Activated CD4-positive, alpha-beta T cell treated with anti-CD3 and anti-CD28 coated beads for 36 hours (primary cell): ENCODE measurements at regions not wholly inside any gene's neighbourhood (a gene's known extent, or its start where the extent isn't known, plus 50 kb on each side); places are given as distances from the start of the nearest gene placed in this dataset.

Source experiments
- ATAC-seq: fragments of 200-7000 bp; cut with Tn5 transposase; one replicate; pipeline ENCODE4 v1.10.0; 2021; ENCODE audit warnings: mild to moderate bottlenecking, moderate library complexity
- CTCF ChIA-PET: fragments of 350-600 bp; sonication (Branson Sonifier 250); formaldehyde crosslinking; loops from one replicate; lab custom pipeline; 2021; ENCODE audit warnings: antibody characterized with exemption; lab: Charles Lee
- POLR2A ChIA-PET: fragments of 350-600 bp; sonication (Branson Sonifier 250); formaldehyde crosslinking; loops from one replicate; lab custom pipeline; 2021; ENCODE audit warnings: antibody characterized with exemption, inconsistent platforms; lab: Charles Lee
- DNase-seq: peaks from one replicate; pipeline ENCODE4 v3.0.0-alpha.2; 2020
- H3K27ac Mint-ChIP-seq: one replicate; pipeline ENCODE4 v1.8.0; 2021; ENCODE audit warnings: mixed read lengths
- H3K27me3 Mint-ChIP-seq: one replicate; pipeline ENCODE4 v1.8.0; 2021; ENCODE audit warnings: mixed read lengths
- H3K36me3 Mint-ChIP-seq: one replicate; pipeline ENCODE4 v1.8.0; 2021; ENCODE audit warnings: low read depth, mixed read lengths
- H3K4me1 Mint-ChIP-seq: one replicate; pipeline ENCODE4 v1.8.0; 2021; ENCODE audit warnings: mixed read lengths
- H3K4me3 Mint-ChIP-seq: one replicate; pipeline ENCODE4 v1.8.0; 2021; ENCODE audit warnings: mild to moderate bottlenecking, moderate library complexity, mixed read lengths
- H3K9me3 Mint-ChIP-seq: one replicate; pipeline ENCODE4 v1.8.0; 2021; ENCODE audit warnings: low read depth, mixed read lengths
- intact Hi-C, 2 experiments: fragments of 100-400 bp; cut with DNase I in 1 of 2; cut with micrococcal nuclease in 1 of 2; formaldehyde crosslinking; loops; one replicate each; pipeline versions ENCODE4 v1.14.2 to v1.15.1; 2022 to 2024; cut with DNase I, micrococcal nuclease

- no peaks in the 10 kb centered on the region for H3K4me1 Mint-ChIP-seq
- no peak overlapping the region for H3K27ac Mint-ChIP-seq
- intact Hi-C loops = no loop called here
- no peaks in the 10 kb centered on the region for H3K27me3 Mint-ChIP-seq
- no peak overlapping the region for H3K4me3 Mint-ChIP-seq
- no peaks in the 10 kb centered on the region for H3K9me3 Mint-ChIP-seq
- ChIA-PET CTCF (no interaction called here), POLR2A (no interaction called here)
- DNase-seq (no peak), ATAC-seq (no peak)
- no peaks in the 10 kb centered on the region for H3K36me3 Mint-ChIP-seq
These were observed 140.9 kb upstream of the IQSEC1 start for GRCh38 chr3:13213911-13214846.

GRCh38 chr3:13213490-13213889, 140.3 kb upstream of the IQSEC1 start:
- Mint-ChIP-seq H3K4me3 (no peak overlapping the region), H3K36me3 (no peaks in the 10 kb centered on the region), H3K27me3 (no peaks in the 10 kb centered on the region), H3K4me1 (no peaks in the 10 kb centered on the region), H3K27ac (no peak overlapping the region), H3K9me3 (no peaks in the 10 kb centered on the region)
- ChIA-PET CTCF (interaction anchor here (0.5 kb wide), 1 partner anchor 129 kb away, joined by 3 read pairs; no protein-coding TSS in a partner anchor), POLR2A (no interaction called here)
- no peak for ATAC-seq
- intact Hi-C loops = no loop called here
- no peak for DNase-seq

DNA sequence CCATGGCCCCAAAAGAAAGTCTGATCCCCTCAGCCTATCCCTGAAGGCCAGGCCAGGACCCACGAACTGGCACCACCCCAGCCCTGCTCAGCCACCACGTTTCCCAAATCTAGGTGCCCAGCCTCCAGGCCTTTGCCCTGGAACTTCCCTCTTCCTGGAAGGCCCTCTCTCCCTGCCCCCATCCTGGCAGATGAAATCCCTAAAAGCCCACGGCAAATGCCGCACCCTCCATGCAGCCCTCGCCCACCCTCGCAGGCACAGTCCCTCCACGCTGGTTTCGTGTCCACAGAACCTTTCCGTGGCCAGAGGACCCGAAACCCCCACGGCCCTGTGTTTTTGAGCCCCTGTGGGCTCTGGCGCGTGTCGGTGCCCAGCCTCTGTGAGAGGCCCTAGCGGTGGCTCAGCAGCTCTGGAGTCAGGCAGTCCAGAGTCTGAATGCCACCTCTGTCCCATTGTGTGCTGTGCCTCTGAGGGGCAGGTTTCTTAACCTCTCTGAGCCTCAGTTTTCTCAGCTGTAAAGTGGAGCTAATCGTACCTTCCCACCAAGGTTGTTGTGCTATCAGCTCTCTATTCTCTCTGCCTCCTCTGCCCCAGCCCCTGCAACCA, 138.5 kb upstream of the IQSEC1 start:
- no peak overlapping the region for H3K27ac Mint-ChIP-seq
- no peaks in the 10 kb centered on the region for H3K9me3 Mint-ChIP-seq
- ChIA-PET CTCF (no interaction called here), POLR2A (no interaction called here)
- H3K4me3 Mint-ChIP-seq = no peak overlapping the region
- H3K27me3 Mint-ChIP-seq = peaks cover 3% of the 10 kb centered on the region
- H3K4me1 Mint-ChIP-seq = no peaks in the 10 kb centered on the region
- ATAC-seq = no peak
- DNase-seq = no peak
- intact Hi-C loops = no loop called here
- no peaks in the 10 kb centered on the region for H3K36me3 Mint-ChIP-seq

DNA sequence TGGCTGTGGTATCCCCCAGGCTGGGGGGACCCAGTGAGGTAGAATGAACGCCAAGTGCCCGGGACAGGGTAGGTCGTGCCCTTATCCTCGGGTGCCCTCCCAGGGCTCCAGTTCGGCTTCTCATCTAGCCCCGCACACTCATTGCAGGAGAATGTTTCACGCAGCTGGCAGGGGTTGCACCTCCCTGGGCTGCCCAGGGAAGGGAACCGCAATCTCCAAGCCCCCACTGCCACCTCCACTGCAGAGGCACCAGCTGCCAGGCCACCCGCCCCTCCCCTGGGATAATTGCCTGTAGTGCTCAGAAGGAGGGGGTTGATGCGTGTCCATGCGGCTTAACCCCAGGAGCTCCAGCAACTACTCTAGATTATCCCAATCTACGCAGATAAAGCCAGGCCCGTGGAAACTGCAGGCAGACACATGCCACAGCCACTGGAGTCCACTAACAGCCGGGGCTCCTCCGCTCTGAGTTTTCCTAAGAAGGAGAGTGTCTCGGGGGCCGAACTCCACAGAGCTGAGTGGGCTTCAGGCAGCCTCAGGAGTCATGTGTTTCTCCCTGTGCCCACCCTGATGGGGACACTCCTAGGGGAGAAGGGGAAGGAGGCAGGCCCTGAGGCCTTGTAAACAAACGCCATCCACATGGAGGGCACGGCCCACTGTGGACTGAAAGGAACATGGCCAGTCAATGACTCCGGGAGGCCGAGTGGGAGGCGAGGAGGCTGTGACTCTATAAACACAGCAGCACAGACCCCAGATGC, 137.2 kb upstream of the IQSEC1 start:
- no peaks in the 10 kb centered on the region for H3K9me3 Mint-ChIP-seq
- peaks cover 10% of the 10 kb centered on the region for H3K27me3 Mint-ChIP-seq
- no peak overlapping the region for H3K27ac Mint-ChIP-seq
- CTCF ChIA-PET = interaction anchor here (0.6 kb wide), 1 partner anchor 1177 kb away, joined by 3 read pairs; no protein-coding TSS in a partner anchor
- H3K4me1 Mint-ChIP-seq = no peaks in the 10 kb centered on the region
- ATAC-seq (no peak), DNase-seq (no peak)
- no peaks in the 10 kb centered on the region for H3K36me3 Mint-ChIP-seq
- POLR2A ChIA-PET = no interaction called here
- H3K4me3 Mint-ChIP-seq = no peak overlapping the region
- intact Hi-C loops = no loop called here

GRCh38 chr3:13209634-13209997, 136.4 kb upstream of the IQSEC1 start:
- H3K36me3 Mint-ChIP-seq = no peaks in the 10 kb centered on the region
- H3K9me3 Mint-ChIP-seq = no peaks in the 10 kb centered on the region
- ChIA-PET POLR2A (no interaction called here), CTCF (interaction anchor here (0.6 kb wide), 1 partner anchor 1178 kb away, joined by 3 read pairs; no protein-coding TSS in a partner anchor)
- peaks cover 16% of the 10 kb centered on the region for H3K27me3 Mint-ChIP-seq
- H3K4me3 Mint-ChIP-seq = no peak overlapping the region
- no peaks in the 10 kb centered on the region for H3K4me1 Mint-ChIP-seq
- DNase-seq = no peak
- intact Hi-C loops = no loop called here
- no peak for ATAC-seq
- no peak overlapping the region for H3K27ac Mint-ChIP-seq

GRCh38 chr3:13208706-13209633, 135.7 kb upstream of the IQSEC1 start:
- no peaks in the 10 kb centered on the region for H3K9me3 Mint-ChIP-seq
- CTCF ChIA-PET = interaction anchor here (0.8 kb wide), 1 partner anchor 117 kb away, joined by 3 read pairs; no protein-coding TSS in a partner anchor
- no peak overlapping the region for H3K4me3 Mint-ChIP-seq
- intact Hi-C loops = no loop called here
- no peak for DNase-seq
- H3K27me3 Mint-ChIP-seq = peaks cover 19% of the 10 kb centered on the region
- no peak overlapping the region for H3K27ac Mint-ChIP-seq
- POLR2A ChIA-PET = no interaction called here
- H3K4me1 Mint-ChIP-seq = no peaks in the 10 kb centered on the region
- H3K36me3 Mint-ChIP-seq = no peaks in the 10 kb centered on the region
- no peak for ATAC-seq

DNA sequence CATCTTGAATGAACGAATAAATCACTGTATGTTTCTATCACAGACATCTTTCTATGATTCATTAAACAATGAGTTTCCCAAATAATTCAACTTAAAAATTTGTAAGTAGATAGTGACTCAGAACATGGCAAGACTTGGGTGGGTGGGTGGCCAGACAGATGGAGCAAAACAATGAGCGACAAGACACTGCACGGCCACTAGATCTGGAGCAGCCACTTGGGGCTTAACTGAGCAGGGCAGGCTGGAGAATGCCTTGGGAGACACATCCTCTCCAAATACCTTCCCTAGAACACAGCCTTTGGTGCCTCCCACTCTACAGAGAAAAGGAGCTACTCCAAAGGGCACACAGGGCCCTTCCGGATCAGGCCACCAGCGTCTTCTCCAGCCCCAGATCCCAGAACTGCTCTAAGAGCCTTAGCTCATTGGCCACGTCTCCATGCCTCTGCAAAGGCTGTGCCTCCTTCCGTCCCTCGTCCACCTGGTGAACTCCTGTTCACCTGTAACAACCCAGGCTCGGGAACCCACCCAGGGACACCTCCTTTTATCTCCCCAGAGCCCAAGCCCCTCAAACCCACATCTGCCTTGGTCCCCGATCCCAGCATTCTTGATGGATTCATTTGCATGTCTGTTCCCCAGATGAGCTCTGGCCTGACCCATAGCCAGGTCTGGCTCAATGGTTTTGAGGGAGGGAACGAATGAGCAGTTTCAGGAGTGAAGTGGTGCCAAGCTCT, 134.9 kb upstream of the IQSEC1 start:
- H3K36me3 Mint-ChIP-seq = no peaks in the 10 kb centered on the region
- peaks cover 21% of the 10 kb centered on the region for H3K27me3 Mint-ChIP-seq
- CTCF ChIA-PET = interaction anchor here (0.8 kb wide), 1 partner anchor 116 kb away, joined by 3 read pairs; no protein-coding TSS in a partner anchor
- H3K27ac Mint-ChIP-seq = no peak overlapping the region
- POLR2A ChIA-PET = no interaction called here
- no peaks in the 10 kb centered on the region for H3K4me1 Mint-ChIP-seq
- no peak for ATAC-seq
- no peak for DNase-seq
- no peaks in the 10 kb centered on the region for H3K9me3 Mint-ChIP-seq
- no peak overlapping the region for H3K4me3 Mint-ChIP-seq
- intact Hi-C loops = no loop called here

DNA sequence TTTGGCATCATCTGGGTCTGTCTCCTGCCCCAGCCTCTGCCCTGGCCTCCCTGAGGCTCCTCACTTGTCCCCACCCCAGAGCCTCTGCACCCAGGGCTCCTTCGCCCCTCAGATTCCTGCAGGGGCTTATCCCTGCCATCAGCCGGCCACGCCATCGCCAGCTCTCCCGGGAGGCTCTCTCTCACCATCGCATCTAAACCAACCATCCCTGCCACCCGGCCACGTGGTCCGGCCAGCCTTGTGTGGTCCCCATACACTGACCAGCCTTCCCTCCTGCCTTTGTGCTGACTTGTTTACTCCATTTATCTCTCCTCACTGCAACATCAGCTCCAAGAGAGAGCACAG, 134.3 kb upstream of the IQSEC1 start:
- no peak overlapping the region for H3K4me3 Mint-ChIP-seq
- ChIA-PET CTCF (no interaction called here), POLR2A (no interaction called here)
- H3K36me3 Mint-ChIP-seq = no peaks in the 10 kb centered on the region
- no peaks in the 10 kb centered on the region for H3K9me3 Mint-ChIP-seq
- intact Hi-C loops = no loop called here
- DNase-seq (no peak), ATAC-seq (no peak)
- H3K4me1 Mint-ChIP-seq = no peaks in the 10 kb centered on the region
- H3K27ac Mint-ChIP-seq = no peak overlapping the region
- H3K27me3 Mint-ChIP-seq = peaks cover 24% of the 10 kb centered on the region

DNA sequence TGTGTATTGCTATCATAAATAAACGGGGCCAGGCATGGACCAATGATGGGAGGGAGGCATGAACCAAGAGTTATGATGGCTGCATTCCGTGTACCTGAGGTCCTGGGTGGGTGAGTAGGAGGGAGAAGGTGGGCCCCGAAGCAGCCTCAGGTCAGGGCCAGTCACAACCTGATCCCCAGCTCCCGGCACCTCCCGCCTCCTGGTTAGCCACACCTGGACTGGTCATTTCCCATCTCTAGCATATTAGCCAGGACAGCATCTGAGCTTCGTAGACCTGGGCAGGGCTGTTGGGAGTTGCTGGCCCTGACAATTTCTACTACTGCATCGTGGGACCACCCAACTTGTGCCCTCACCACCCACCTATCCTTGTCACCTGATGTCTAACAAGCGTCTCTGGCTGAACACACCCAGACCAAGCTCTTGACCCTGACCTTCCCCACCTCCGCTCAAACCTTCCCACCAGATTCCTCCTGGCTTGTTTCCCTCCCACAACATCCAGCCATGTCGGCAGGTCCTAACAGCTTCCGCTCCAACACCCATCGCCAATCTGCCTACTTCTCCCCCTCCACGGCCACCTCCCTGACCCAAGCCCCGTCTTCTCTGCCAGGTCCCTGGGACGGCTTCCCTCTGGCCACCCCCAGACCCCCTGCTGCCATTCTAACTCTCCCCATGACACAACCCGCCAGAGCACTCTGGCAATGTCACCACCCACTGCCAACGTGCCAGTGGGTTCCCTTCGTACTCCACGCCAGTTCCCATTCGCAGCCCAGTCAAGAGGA, 133.8 kb upstream of the IQSEC1 start:
- no peaks in the 10 kb centered on the region for H3K36me3 Mint-ChIP-seq
- no peak for DNase-seq
- peaks cover 28% of the 10 kb centered on the region for H3K27me3 Mint-ChIP-seq
- H3K4me1 Mint-ChIP-seq = no peaks in the 10 kb centered on the region
- no peak overlapping the region for H3K4me3 Mint-ChIP-seq
- no peak for ATAC-seq
- CTCF ChIA-PET = no interaction called here
- intact Hi-C loops = no loop called here
- POLR2A ChIA-PET = interaction anchor here (0.6 kb wide), 1 partner anchor 11 kb away, joined by 3 read pairs; no protein-coding TSS in a partner anchor
- H3K9me3 Mint-ChIP-seq = no peaks in the 10 kb centered on the region
- no peak overlapping the region for H3K27ac Mint-ChIP-seq

GRCh38 chr3:13205567-13206143, 132.4 kb upstream of the IQSEC1 start:
- CTCF ChIA-PET = no interaction called here
- H3K27me3 Mint-ChIP-seq = peaks cover 28% of the 10 kb centered on the region

More at GRCh38 chr3:13205567-13206143, 132.4 kb upstream of the IQSEC1 start:
- intact Hi-C loops = no loop called here
- Mint-ChIP-seq H3K4me3 (no peak overlapping the region), H3K9me3 (no peaks in the 10 kb centered on the region), H3K4me1 (no peaks in the 10 kb centered on the region), H3K36me3 (no peaks in the 10 kb centered on the region), H3K27ac (no peak overlapping the region)
- DNase-seq (no peak), ATAC-seq (no peak)
- POLR2A ChIA-PET = no interaction called here
